Left colon (tissue), 2 donors: ENCODE measurements at regions not wholly inside any gene's neighbourhood (a gene's known extent, or its start where the extent isn't known, plus 50 kb on each side); places are given as distances from the start of the nearest gene placed in this dataset.

ENCODE experiments used
- ATAC-seq: fragments of 200-7000 bp; cut with Tn5 transposase; one replicate; pipeline ENCODE4 v1.9.1; 2020; ENCODE audit warnings: mild to moderate bottlenecking, moderate library complexity
- DNase-seq, 2 donors: peaks; one replicate each; pipeline ENCODE4 v3.0.0-alpha.2; 2020
- intact Hi-C, 2 donors: fragments of 100-400 bp; cut with DNase I in 1 of 2; cut with micrococcal nuclease in 1 of 2; formaldehyde crosslinking; loops; one replicate each; pipeline versions ENCODE4 v1.11.2 to v1.14.0; 2022; cut with DNase I, micrococcal nuclease
- donor health status: DM: no; HTN: no; CAD: no.
- donor health status: DM: yes; HTN: yes; CAD: no.

GRCh38 chr13:40080676-40081075 is 425.2 kb downstream of the COG6 start:
- no peak for DNase-seq
- ATAC-seq: no peak
- intact Hi-C loops: no loop called here

DNA sequence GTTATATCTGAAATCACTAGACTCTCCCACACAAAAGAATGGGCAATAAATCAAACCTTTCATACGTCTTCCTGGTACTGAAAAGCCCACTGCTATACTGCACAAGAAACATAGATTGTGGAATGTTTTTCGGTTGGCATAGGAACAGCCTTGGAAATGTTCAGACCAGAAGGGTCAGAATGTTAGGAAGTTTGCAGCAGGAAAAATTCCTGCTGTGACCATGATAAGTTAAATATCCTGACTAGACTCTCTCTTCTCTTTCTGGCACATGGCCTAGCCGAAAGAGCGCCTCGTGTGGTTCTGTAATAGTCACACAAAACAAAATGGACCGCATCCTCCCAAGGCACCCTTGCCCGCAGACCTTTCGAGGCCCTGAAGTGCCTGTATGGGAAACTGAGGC is 427.2 kb downstream of the COG6 start:
- no peak for ATAC-seq
- no peak for DNase-seq
- intact Hi-C loops: no loop called here

DNA sequence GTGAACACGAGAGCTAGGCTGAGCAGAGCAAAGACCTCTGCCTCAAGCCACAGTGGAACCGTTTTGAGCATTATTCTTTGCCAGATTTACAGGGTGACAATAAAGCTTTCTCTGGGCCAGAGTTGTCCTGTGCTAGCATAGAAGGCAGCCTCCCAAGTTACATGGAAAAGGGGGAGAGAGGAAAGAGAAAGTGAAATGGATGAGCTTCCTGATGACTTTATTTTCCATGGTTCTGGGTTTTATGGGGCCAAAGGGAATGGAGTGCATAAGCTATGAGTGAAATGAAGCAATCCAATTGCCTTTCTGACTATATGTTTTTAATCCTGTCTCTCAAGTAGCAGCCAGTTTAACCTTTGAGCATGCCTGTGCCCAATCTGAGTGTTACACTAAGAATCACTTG is 428.4 kb downstream of the COG6 start:
- intact Hi-C loops: no loop called here
- peak; percentile 90 for ATAC-seq
- no peak for DNase-seq

DNA sequence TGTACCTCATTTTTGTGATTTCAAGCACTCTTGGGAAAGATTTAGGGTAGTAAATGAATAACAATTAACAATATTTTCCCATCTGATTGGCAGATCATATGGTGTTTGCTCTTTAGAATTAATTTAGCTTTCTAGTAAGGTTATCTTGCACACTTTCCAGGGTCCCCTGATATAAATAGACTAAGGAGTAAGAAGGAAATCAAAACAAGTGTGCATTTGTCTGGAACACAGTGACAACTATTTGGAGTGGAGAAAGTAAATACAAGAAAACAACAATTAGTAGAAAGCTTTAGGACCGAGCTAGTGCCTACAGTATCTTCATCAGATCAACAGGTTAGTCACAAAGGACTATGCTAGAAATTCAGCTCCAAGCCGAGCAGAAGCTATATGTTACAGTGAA is 429.5 kb downstream of the COG6 start:
- no peak for ATAC-seq
- DNase-seq: no peak
- intact Hi-C loops: no loop called here

- DNase-seq (no peak), ATAC-seq (no peak)
- intact Hi-C loops: no loop called here
Observed at GRCh38 chr13:40087091-40088002, 431.9 kb downstream of the COG6 start.

DNA sequence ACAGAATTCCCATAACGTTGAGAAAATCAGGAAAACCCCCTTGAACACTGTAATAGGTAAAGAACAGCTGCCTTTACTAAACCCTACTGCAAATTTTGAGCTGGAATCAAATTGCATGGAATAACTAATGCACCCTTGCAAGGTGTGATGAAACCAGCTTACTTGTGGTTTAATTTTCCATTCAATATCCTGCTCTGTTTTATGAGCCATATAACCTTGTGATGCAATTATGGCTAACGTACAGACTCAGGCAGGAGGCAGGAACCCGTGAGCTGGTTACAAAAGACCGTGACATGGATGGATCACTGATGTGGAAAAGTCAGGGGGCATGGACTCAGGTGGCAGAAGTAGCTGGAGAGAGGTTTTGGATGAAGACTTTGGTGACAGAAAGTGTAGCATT is 438.6 kb downstream of the COG6 start:
- DNase-seq (peak in 1 of 2 donors; percentile 28), ATAC-seq (peak; percentile 98)
- intact Hi-C loops: no loop called here

GRCh38 chr13:40095695-40096356 is 440.4 kb downstream of the COG6 start:
- no peak for ATAC-seq
- intact Hi-C loops: no loop called here
- no peak for DNase-seq

GRCh38 chr13:40096357-40096901 is 441.0 kb downstream of the COG6 start:
- DNase-seq: no peak
- intact Hi-C loops: no loop called here
- ATAC-seq: no peak

GRCh38 chr13:40098246-40098645 is 442.8 kb downstream of the COG6 start:
- ATAC-seq (no peak), DNase-seq (no peak)
- intact Hi-C loops: no loop called here

DNA sequence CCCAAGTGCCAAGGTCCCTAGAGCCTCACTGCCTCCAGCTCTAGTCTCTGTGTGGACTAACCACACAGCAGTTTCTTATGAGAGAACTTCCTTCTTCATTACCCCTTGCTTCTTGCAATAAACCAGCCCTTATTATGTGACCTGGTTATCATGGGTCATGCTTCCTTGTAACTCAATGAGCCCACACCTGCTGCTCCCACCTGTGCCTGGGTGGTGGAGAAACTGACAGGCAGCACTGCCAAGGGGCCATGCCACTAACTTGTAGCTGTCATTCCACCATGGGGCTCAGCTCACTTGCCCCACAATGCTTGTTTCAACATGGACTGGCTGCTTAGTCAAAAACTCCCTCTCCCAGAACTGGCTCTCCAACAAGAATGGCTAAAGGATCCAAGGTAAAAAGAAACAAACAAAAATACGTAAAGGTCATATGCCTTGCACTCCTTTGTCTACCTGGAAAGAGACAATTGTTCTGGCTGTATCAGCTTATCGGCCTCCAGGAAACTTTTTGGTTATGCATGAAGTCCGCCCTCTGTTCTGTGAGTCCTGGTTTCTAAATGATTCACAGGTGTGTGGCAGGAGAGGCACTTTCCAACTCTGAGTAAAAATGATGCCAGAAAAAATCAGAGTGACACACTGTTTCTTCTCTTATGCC is 446.4 kb downstream of the COG6 start:
- intact Hi-C loops: no loop called here
- DNase-seq (peak in 1 of 2 donors; percentile 18), ATAC-seq (peak; percentile 78)

DNA sequence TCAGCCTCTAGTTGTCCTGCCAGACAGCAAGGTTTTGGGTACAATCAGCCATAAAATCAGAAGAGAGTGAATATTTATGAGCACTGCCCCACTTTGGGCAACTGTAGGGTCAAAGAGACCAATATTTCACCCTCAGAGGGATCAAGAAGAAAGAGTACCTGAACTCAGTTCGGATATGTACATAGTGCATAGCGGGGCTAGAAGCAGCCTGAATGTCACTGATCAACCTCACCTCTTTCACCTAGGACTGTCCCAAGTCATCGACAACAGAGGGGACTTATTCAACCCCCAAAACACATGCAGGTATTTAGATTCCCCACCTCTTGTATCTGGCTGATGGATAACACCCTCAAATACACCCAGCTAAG is 446.9 kb downstream of the COG6 start:
- ATAC-seq (no peak), DNase-seq (no peak)
- intact Hi-C loops: no loop called here

DNA sequence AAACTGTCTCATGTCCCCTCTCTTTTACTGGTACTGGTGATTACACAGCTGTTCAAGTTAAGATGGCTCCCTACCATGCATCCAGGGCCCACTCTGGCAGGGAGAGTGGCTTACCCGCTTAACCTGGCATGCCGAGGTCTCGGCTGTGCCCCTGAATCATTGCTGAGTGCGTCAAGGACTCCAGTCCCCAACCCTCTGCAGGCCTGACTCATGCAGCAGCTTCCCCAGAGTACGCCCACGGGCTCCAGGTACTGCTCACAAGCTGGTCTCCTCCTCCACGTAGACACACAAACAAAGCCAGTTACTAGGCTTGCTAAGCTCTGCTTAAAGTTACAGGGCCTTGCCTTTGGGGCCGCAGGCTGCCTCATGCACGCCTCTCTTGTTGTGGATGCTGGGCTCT is 447.4 kb downstream of the COG6 start:
- intact Hi-C loops: no loop called here
- ATAC-seq (peak; percentile 42), DNase-seq (no peak)

DNA sequence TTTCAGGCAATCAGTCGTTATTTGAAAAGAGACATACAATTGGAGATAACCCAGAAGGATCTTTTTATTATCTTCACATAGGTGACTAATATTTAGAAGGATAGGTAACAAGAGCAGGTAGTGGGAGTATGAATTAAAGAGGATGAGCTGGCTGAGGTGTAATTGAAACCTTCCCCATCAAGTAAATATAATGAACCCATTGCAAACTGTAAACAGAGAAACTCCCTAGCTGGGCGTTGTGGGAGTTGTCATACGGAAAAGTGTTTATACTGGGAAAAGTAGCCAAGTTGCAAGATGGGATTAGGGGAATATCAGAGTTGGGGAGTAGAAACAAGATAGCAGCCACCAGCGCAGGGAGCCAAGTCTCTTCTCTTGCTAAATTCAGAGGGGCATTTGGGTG is 448.4 kb downstream of the COG6 start:
- ATAC-seq (peak; percentile 63), DNase-seq (no peak)
- intact Hi-C loops: no loop called here

- intact Hi-C loops: no loop called here
- ATAC-seq: no peak
- DNase-seq: no peak
Observed at GRCh38 chr13:40105231-40105630, 449.8 kb downstream of the COG6 start.

- no peak for DNase-seq
- ATAC-seq: no peak
- intact Hi-C loops: no loop called here
Observed at GRCh38 chr13:40109351-40109844, 453.9 kb downstream of the COG6 start.

DNA sequence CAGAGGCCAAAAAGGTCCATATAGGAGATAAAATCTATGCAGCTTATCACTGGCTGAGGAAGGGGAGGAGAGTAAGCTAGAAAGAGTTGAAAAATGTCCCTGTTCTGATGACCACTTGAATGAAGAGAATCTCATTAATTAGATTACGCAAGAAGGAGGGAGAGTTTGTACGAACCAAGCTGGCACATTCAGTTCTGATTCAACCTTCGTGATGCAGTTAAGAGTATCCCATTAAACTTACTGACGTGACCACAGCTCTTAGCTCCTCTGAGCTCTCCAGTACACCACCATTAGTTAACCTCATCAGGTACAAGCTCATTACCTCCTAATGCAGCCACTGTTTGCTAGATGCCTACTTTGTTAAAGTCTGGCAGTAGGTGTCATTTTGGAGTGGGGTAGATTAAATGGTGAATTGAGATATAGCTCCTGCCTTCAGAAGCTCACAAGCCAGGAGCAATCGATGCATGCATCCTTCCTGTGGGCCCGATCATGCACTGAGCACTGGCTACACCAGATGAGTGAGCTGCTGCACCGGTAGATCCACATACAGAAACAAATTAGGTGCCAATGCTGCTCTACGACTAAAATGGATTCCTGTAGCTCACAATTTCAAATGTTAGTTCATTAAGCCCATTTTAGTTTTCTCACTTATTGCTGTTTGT is 458.3 kb downstream of the COG6 start:
- intact Hi-C loops: no loop called here
- ATAC-seq: no peak
- DNase-seq: no peak

DNA sequence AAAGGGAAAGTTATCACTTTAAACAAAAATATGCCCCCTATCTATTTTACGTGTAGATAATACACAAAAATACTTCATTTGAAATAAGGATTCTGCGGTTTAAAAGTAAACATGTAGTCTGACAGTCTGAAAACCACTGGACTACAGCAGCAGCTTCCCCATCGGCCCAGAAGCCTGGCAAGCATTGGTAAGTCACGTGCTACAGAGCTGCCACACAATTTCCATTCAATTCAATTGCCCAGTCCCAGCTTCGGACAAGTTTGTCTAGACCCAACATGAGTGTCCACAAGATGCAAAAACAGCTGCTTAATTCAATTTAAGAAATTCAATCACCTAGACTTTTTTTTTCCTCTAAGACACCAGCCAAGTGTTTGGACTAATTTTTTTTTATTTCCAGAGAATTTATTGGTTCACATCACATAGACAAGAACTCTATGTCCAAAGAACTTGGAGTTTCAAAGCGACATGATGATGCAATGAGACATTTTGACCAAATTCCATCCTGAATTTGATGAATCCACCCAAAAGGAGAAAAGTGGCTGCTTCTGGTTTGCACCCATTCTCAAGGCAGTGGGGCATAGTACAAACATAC is 458.9 kb downstream of the COG6 start:
- ATAC-seq: no peak
- no peak for DNase-seq

DNA sequence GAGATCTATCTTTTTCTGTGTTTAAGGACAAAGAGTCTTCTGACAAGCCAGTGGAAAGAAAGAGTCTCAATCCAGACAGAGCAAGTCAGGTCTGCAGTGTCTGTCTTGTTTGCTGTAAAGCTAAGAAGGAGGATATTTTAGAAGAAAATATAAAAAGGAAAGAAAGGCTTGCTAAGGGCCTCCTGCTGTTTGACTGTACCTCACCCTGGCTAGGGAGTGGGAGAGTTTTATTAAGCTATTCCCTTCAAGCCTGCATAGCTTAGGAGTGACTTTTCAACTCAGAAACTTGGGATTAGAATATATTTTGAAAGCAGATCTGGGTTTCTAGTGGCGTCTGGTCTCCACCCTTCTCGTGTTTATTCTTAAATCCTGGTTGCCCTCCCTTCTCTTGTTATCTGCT is 460.0 kb downstream of the COG6 start:
- intact Hi-C loops: no loop called here
- peak; percentile 15 for ATAC-seq
- no peak for DNase-seq

More for the DNA sequence above, 458.9 kb downstream of the COG6 start:
- intact Hi-C loops: no loop called here

DNA sequence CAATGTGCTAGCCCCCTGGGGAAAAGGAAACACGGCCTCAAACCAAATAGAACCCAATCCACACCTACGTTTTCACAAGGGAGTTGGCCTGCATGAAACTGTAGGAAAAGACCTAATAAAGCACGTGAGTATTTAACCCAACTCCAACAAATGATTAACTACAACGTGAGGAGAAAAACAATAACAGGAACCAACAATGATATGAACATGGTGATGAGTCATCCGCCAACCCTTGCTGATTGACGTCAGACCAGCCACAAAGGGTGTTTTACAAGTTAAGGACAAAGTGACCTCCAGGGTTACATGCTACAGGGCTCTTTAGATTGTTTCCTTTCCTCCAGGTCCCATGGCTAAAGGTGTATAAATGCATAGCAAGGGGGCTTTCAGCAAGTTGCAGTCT is 460.5 kb downstream of the COG6 start:
- intact Hi-C loops: no loop called here
- peak; percentile 57 to 81 for DNase-seq
- ATAC-seq: peak; percentile 99
